Activated B cell treated with CpG ODN at 0.5 μM for 24 hours (primary cell): ENCODE measurements at regions not wholly inside any gene's neighbourhood (a gene's known extent, or its start where the extent isn't known, plus 50 kb on each side); places are given as distances from the start of the nearest gene placed in this dataset.

ENCODE experiments used
- ATAC-seq: fragments of 200-7000 bp; cut with Tn5 transposase; one replicate; pipeline ENCODE4 v1.10.0; 2021; ENCODE audit warnings: low read depth, mild to moderate bottlenecking, moderate library complexity
- CTCF ChIA-PET: fragments of 350-600 bp; sonication (Branson Sonifier 250); formaldehyde crosslinking; loops from one replicate; lab custom pipeline; 2021; ENCODE audit warnings: antibody characterized with exemption; lab: Charles Lee
- POLR2A ChIA-PET: fragments of 350-600 bp; sonication (Branson Sonifier 250); formaldehyde crosslinking; loops from one replicate; lab custom pipeline; 2021; ENCODE audit warnings: antibody characterized with exemption; lab: Charles Lee
- DNase-seq: peaks from one replicate; pipeline ENCODE4 v3.0.0; 2022
- H3K27ac Mint-ChIP-seq: one replicate; pipeline ENCODE4 v1.8.0; 2020; ENCODE audit warnings: mixed read lengths
- H3K27me3 Mint-ChIP-seq: one replicate; pipeline ENCODE4 v1.8.0; 2021; ENCODE audit warnings: mixed read lengths
- H3K36me3 Mint-ChIP-seq: one replicate; pipeline ENCODE4 v1.8.0; 2021; ENCODE audit warnings: low read depth, mixed read lengths
- H3K4me1 Mint-ChIP-seq: one replicate; pipeline ENCODE4 v1.8.0; 2021; ENCODE audit warnings: mixed read lengths
- H3K4me3 Mint-ChIP-seq: one replicate; pipeline ENCODE4 v1.8.0; 2020; ENCODE audit warnings: mild to moderate bottlenecking, mixed read lengths
- H3K9me3 Mint-ChIP-seq: one replicate; pipeline ENCODE4 v1.8.0; 2020; ENCODE audit warnings: mixed read lengths
- CTCF ChIP-seq: fragments of 200-600 bp; IDR thresholded peaks from one replicate; pipeline ENCODE4 v1.8.0; 2022; ENCODE audit warnings: antibody characterized with exemption, mild to moderate bottlenecking
- intact Hi-C: fragments of 100-400 bp; cut with micrococcal nuclease; formaldehyde crosslinking; loops from one replicate; pipeline ENCODE4 v1.15.1; 2024

GRCh38 chr2:228261546-228261945, 80.1 kb upstream of the SPHKAP start:
- no peak overlapping the region for H3K4me3 Mint-ChIP-seq
- no peaks in the 10 kb centered on the region for H3K36me3 Mint-ChIP-seq
- TF ChIP-seq CTCF = no peak
- H3K9me3 Mint-ChIP-seq = peaks cover 1% of the 10 kb centered on the region
- ChIA-PET POLR2A (no interaction called here), CTCF (no interaction called here)
- ATAC-seq (no peak), DNase-seq (no peak)
- H3K27ac Mint-ChIP-seq = no peak overlapping the region
- H3K27me3 Mint-ChIP-seq = no peaks in the 10 kb centered on the region
- no peaks in the 10 kb centered on the region for H3K4me1 Mint-ChIP-seq
- intact Hi-C loops = no loop called here

GRCh38 chr2:228257379-228257778, 75.9 kb upstream of the SPHKAP start:
- Mint-ChIP-seq H3K4me1 (no peaks in the 10 kb centered on the region), H3K27me3 (no peaks in the 10 kb centered on the region), H3K9me3 (no peaks in the 10 kb centered on the region), H3K27ac (no peak overlapping the region), H3K36me3 (no peaks in the 10 kb centered on the region), H3K4me3 (no peak overlapping the region)
- CTCF ChIA-PET = no interaction called here
- POLR2A ChIA-PET = no interaction called here
- no peak for DNase-seq
- intact Hi-C loops = no loop called here
- no peak for TF ChIP-seq CTCF
- no peak for ATAC-seq

GRCh38 chr2:228253752-228254151, 72.3 kb upstream of the SPHKAP start:
- Mint-ChIP-seq H3K27ac (no peak overlapping the region), H3K9me3 (no peaks in the 10 kb centered on the region), H3K36me3 (no peaks in the 10 kb centered on the region), H3K4me3 (no peak overlapping the region), H3K27me3 (no peaks in the 10 kb centered on the region), H3K4me1 (no peaks in the 10 kb centered on the region)
- intact Hi-C loops = no loop called here
- ChIA-PET CTCF (no interaction called here), POLR2A (no interaction called here)
- ATAC-seq (no peak), DNase-seq (no peak)
- no peak for TF ChIP-seq CTCF

- Mint-ChIP-seq H3K27ac (no peak overlapping the region), H3K4me1 (no peaks in the 10 kb centered on the region), H3K4me3 (no peak overlapping the region), H3K9me3 (peaks cover 2% of the 10 kb centered on the region), H3K27me3 (no peaks in the 10 kb centered on the region), H3K36me3 (no peaks in the 10 kb centered on the region)
- ChIA-PET CTCF (no interaction called here), POLR2A (no interaction called here)
- DNase-seq (no peak), ATAC-seq (no peak)
- no peak for TF ChIP-seq CTCF
- intact Hi-C loops = no loop called here
These were observed 65.8 kb upstream of the SPHKAP start for GRCh38 chr2:228247335-228247734.

GRCh38 chr2:228245601-228246000, 64.1 kb upstream of the SPHKAP start:
- H3K4me3 Mint-ChIP-seq = no peak overlapping the region
- DNase-seq = no peak
- H3K4me1 Mint-ChIP-seq = no peaks in the 10 kb centered on the region
- intact Hi-C loops = no loop called here
- no peak for TF ChIP-seq CTCF
- CTCF ChIA-PET = no interaction called here
- H3K27me3 Mint-ChIP-seq = no peaks in the 10 kb centered on the region
- no peak for ATAC-seq
- no peaks in the 10 kb centered on the region for H3K36me3 Mint-ChIP-seq
- POLR2A ChIA-PET = no interaction called here
- no peak overlapping the region for H3K27ac Mint-ChIP-seq
- H3K9me3 Mint-ChIP-seq = peaks cover 2% of the 10 kb centered on the region
